Astrocyte (in vitro differentiated cells and primary cell): ENCODE measurements at regions not wholly inside any gene's neighbourhood (a gene's known extent, or its start where the extent isn't known, plus 50 kb on each side); places are given as distances from the start of the nearest gene placed in this dataset.

ENCODE experiments used
- DNase-seq: peaks from one replicate; pipeline ENCODE4 v3.0.0-alpha.2; 2010; ENCODE audit warnings: low read depth
- FAIRE-seq: peaks from 2 replicates; lab custom pipeline; 2011; peaks lifted over from hg19 to GRCh38; lab: Jason Lieb, UNC
- H2AFZ ChIP-seq: 2 replicates; pipeline ENCODE4 v1.6.0; 2012; ENCODE audit warnings: low read depth, low read length, inconsistent platforms
- H3K27ac ChIP-seq: 2 replicates; pipeline ENCODE4 v1.5.1; 2011; ENCODE audit warnings: low read depth, low read length, inconsistent platforms
- H3K27me3 ChIP-seq: 2 replicates; pipeline ENCODE4 v1.6.0; 2011; ENCODE audit warnings: low read length, inconsistent platforms; ENCODE audit not compliant: insufficient read depth
- H3K36me3 ChIP-seq: 2 replicates; pipeline ENCODE4 v1.5.1; 2011; ENCODE audit warnings: low read length, inconsistent platforms; ENCODE audit not compliant: insufficient read depth
- H3K4me1 ChIP-seq: 2 replicates; pipeline ENCODE4 v1.5.1; 2011; ENCODE audit warnings: low read length, inconsistent platforms; ENCODE audit not compliant: insufficient read depth
- H3K4me2 ChIP-seq: 2 replicates; pipeline ENCODE4 v1.6.0; 2012; ENCODE audit warnings: low read length, inconsistent platforms
- H3K4me3 ChIP-seq: 2 replicates; pipeline ENCODE4 v1.5.1; 2011; ENCODE audit warnings: low read depth, mild to moderate bottlenecking, low read length, inconsistent platforms; ENCODE audit not compliant: insufficient read depth
- H3K79me2 ChIP-seq: 2 replicates; pipeline ENCODE4 v1.6.0; 2012; ENCODE audit warnings: mild to moderate bottlenecking, low read length, inconsistent platforms; ENCODE audit not compliant: insufficient read depth
- H3K9ac ChIP-seq: 2 replicates; pipeline ENCODE4 v1.6.0; 2012; ENCODE audit warnings: mild to moderate bottlenecking, low read length, inconsistent platforms
- H3K9me3 ChIP-seq: 2 replicates; pipeline ENCODE4 v1.5.1; 2012; ENCODE audit warnings: low read depth, mild to moderate bottlenecking, low read length, inconsistent platforms; ENCODE audit not compliant: insufficient read depth
- H4K20me1 ChIP-seq: 2 replicates; pipeline ENCODE4 v1.6.0; 2012; ENCODE audit warnings: low read length, inconsistent platforms; ENCODE audit not compliant: insufficient read depth
- H3K27ac Mint-ChIP-seq: one replicate; pipeline ENCODE4 v1.8.0; 2021; ENCODE audit warnings: mild to moderate bottlenecking, mixed read lengths; ENCODE audit not compliant: unreplicated experiment
- H3K27me3 Mint-ChIP-seq: one replicate; pipeline ENCODE4 v1.8.0; 2021; ENCODE audit warnings: low read depth, mixed read lengths; ENCODE audit not compliant: unreplicated experiment
- H3K36me3 Mint-ChIP-seq: one replicate; pipeline ENCODE4 v1.8.0; 2021; ENCODE audit warnings: low read depth, mixed read lengths; ENCODE audit not compliant: unreplicated experiment
- H3K4me1 Mint-ChIP-seq: one replicate; pipeline ENCODE4 v1.8.0; 2021; ENCODE audit warnings: low read depth, mixed read lengths; ENCODE audit not compliant: unreplicated experiment
- H3K4me3 Mint-ChIP-seq: one replicate; pipeline ENCODE4 v1.8.0; 2021; ENCODE audit warnings: mild to moderate bottlenecking, moderate library complexity, mixed read lengths; ENCODE audit not compliant: unreplicated experiment
- H3K9me3 Mint-ChIP-seq: one replicate; pipeline ENCODE4 v1.8.0; 2021; ENCODE audit warnings: mild to moderate bottlenecking, mixed read lengths; ENCODE audit not compliant: unreplicated experiment
- CTCF ChIP-seq: IDR thresholded peaks from 2 replicates; pipeline ENCODE4 v1.5.1; 2011; ENCODE audit warnings: low read depth, mild to moderate bottlenecking, inconsistent platforms, low read length, moderate library complexity; ENCODE audit not compliant: insufficient read depth
- EZH2 ChIP-seq: IDR thresholded peaks from 2 replicates; pipeline ENCODE4 v1.6.1; 2012; ENCODE audit warnings: mild to moderate bottlenecking, low read length, inconsistent platforms; ENCODE audit not compliant: insufficient read depth

- DNase-seq (no peak), FAIRE-seq (no peak)
- H3K36me3 Mint-ChIP-seq: no peaks in the 10 kb centered on the region
- H3K79me2 ChIP-seq: no peaks in the 10 kb centered on the region
- no peak overlapping the region for H3K9ac ChIP-seq
- no peaks in the 10 kb centered on the region for H3K36me3 ChIP-seq
- no peak overlapping the region for H2AFZ ChIP-seq
- peaks cover 9% of the 10 kb centered on the region for H3K9me3 ChIP-seq
- no peaks in the 10 kb centered on the region for H3K4me1 Mint-ChIP-seq
- no peaks in the 10 kb centered on the region for H3K9me3 Mint-ChIP-seq
- no peak overlapping the region for H3K4me3 Mint-ChIP-seq
- H3K4me3 ChIP-seq: no peak overlapping the region
- H3K4me2 ChIP-seq: no peak overlapping the region
- no peak overlapping the region for H3K27ac Mint-ChIP-seq
- H3K4me1 ChIP-seq: no peaks in the 10 kb centered on the region
- no peaks in the 10 kb centered on the region for H3K27me3 ChIP-seq
- peaks cover 17% of the 10 kb centered on the region for H3K27me3 Mint-ChIP-seq
- H4K20me1 ChIP-seq: no peaks in the 10 kb centered on the region
- TF ChIP-seq EZH2 (no peak), CTCF (no peak)
- no peak overlapping the region for H3K27ac ChIP-seq
Measured at GRCh38 chr22:49436056-49436455, 391.6 kb downstream of the BRD1 start.

DNA sequence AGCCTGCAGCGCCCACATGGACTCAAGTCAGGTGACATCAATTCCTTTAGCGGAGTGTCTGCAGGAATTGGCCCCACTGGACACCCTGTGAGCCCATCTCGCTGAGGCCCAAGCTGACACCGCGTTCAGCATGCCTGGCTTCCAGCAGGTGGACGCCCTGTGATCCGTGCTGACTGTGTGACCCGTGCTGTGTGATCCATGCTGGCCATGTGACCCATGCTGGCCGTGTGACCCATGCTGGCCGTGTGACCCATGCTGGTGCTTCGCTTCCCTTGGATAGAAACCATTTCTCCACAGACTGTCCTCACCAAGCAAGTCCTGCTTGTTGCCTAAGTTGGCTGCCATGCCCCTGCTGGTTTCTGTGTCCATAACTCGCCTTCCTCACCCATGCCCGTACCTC lies 392.1 kb downstream of the BRD1 start:
- no peaks in the 10 kb centered on the region for H3K4me1 Mint-ChIP-seq
- DNase-seq (no peak), FAIRE-seq (no peak)
- Histone ChIP-seq H3K9ac (no peak overlapping the region), H3K79me2 (no peaks in the 10 kb centered on the region), H3K27ac (no peak overlapping the region), H3K4me1 (no peaks in the 10 kb centered on the region), H3K4me3 (no peak overlapping the region), H4K20me1 (no peaks in the 10 kb centered on the region), H2AFZ (no peak overlapping the region), H3K36me3 (no peaks in the 10 kb centered on the region), H3K9me3 (peaks cover 7% of the 10 kb centered on the region), H3K27me3 (no peaks in the 10 kb centered on the region), H3K4me2 (no peak overlapping the region)
- H3K4me3 Mint-ChIP-seq: no peak overlapping the region
- H3K27me3 Mint-ChIP-seq: peaks cover 16% of the 10 kb centered on the region
- H3K36me3 Mint-ChIP-seq: no peaks in the 10 kb centered on the region
- H3K9me3 Mint-ChIP-seq: no peaks in the 10 kb centered on the region
- H3K27ac Mint-ChIP-seq: no peak overlapping the region
- TF ChIP-seq EZH2: no peak
- no peak for TF ChIP-seq CTCF

DNA sequence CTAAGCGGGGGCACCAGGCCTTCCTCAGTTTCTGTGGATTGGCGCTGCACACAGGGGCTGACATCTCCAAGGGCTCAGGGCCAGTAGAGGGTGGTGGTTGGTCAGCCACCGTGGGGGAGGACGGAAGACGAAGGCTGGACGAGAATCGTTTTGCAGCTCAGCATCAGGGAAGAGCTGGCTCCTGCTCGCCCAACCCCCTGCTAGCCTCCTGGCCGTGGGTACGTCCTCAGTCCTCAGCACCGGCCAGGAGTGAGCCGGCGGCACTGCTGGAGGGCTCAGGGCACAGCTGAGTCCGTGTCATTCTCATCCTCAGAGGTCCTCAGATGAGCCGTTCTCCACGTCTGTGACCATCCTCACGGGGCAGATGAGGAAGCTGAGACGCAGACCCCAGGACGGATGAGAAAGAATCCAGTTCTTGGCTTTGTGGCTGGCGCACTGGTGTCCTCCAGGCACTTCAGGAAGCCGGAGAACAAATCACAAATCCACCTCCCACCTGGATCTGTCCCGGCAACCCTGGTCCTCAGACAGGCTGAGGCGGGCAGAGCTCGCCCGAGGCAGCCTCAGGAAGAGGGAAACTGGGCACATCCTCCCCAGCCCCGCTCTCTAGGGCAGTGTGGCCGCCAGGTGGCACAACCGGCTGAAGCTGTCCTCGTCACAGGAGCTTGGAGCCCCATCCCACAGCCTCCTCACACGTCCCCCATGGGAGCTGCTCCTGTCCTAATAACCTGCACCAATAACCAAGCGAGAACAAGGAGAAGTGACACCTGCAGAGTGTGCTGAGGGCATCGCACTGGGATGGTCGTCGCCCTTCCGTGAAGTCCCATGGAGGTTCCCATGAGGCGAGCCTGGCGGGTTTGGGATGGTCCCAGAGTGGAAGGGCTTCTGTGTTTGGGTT lies 393.7 kb downstream of the BRD1 start:
- no peaks in the 10 kb centered on the region for H4K20me1 ChIP-seq

More for the DNA sequence above, 393.7 kb downstream of the BRD1 start:
- Histone ChIP-seq H3K36me3 (no peaks in the 10 kb centered on the region), H3K4me3 (no peak overlapping the region), H3K79me2 (no peaks in the 10 kb centered on the region), H3K4me2 (no peak overlapping the region), H3K9ac (no peak overlapping the region), H3K4me1 (no peaks in the 10 kb centered on the region), H2AFZ (no peak overlapping the region), H3K27me3 (no peaks in the 10 kb centered on the region), H3K27ac (no peak overlapping the region), H3K9me3 (peaks cover 7% of the 10 kb centered on the region)
- H3K9me3 Mint-ChIP-seq: no peaks in the 10 kb centered on the region
- H3K4me1 Mint-ChIP-seq: no peaks in the 10 kb centered on the region
- H3K36me3 Mint-ChIP-seq: no peaks in the 10 kb centered on the region
- DNase-seq: no peak
- H3K4me3 Mint-ChIP-seq: no peak overlapping the region
- TF ChIP-seq CTCF (no peak), EZH2 (no peak)
- H3K27me3 Mint-ChIP-seq: peaks cover 22% of the 10 kb centered on the region
- no peak overlapping the region for H3K27ac Mint-ChIP-seq
- no peak for FAIRE-seq
